ENCODE measurements at regions not wholly inside any gene's neighbourhood (a gene's known extent, or its start where the extent isn't known, plus 50 kb on each side); places are given as distances from the start of the nearest gene placed in this dataset.

GRCh38 chr3:104832530-104832929 lies 534.2 kb upstream of the ALCAM start:
- POLR2A ChIA-PET: no interaction called here
- Mint-ChIP-seq H3K4me1 (no peaks in the 10 kb centered on the region), H3K9me3 (no peaks in the 10 kb centered on the region), H3K27me3 (no peaks in the 10 kb centered on the region), H3K36me3 (no peaks in the 10 kb centered on the region), H3K4me3 (no peak overlapping the region), H3K27ac (no peak overlapping the region)
- DNase-seq: no peak
- no peak for ATAC-seq (ENCODE audit: low read depth)

- POLR2A ChIA-PET: no interaction called here
- Mint-ChIP-seq H3K4me1 (no peaks in the 10 kb centered on the region), H3K36me3 (no peaks in the 10 kb centered on the region), H3K27me3 (no peaks in the 10 kb centered on the region), H3K9me3 (no peaks in the 10 kb centered on the region), H3K27ac (no peak overlapping the region), H3K4me3 (no peak overlapping the region)
- DNase-seq (no peak), ATAC-seq (ENCODE audit: low read depth) (no peak)
These were observed 531.3 kb upstream of the ALCAM start for GRCh38 chr3:104835376-104835775.

GRCh38 chr3:104846270-104846669 lies 520.4 kb upstream of the ALCAM start:
- H3K4me1 Mint-ChIP-seq: no peaks in the 10 kb centered on the region

GRCh38 chr3:104849070-104849469 lies 517.6 kb upstream of the ALCAM start:
- POLR2A ChIA-PET: no interaction called here
- Mint-ChIP-seq H3K4me3 (no peak overlapping the region), H3K36me3 (no peaks in the 10 kb centered on the region), H3K4me1 (no peaks in the 10 kb centered on the region), H3K27ac (no peak overlapping the region), H3K9me3 (no peaks in the 10 kb centered on the region), H3K27me3 (no peaks in the 10 kb centered on the region)
- ATAC-seq (ENCODE audit: low read depth): no peak
- DNase-seq: no peak

More at GRCh38 chr3:104846270-104846669, 520.4 kb upstream of the ALCAM start:
- Mint-ChIP-seq H3K4me3 (no peak overlapping the region), H3K36me3 (no peaks in the 10 kb centered on the region), H3K27ac (no peak overlapping the region), H3K9me3 (no peaks in the 10 kb centered on the region), H3K27me3 (no peaks in the 10 kb centered on the region)
- ATAC-seq (ENCODE audit: low read depth) (no peak), DNase-seq (no peak)
- POLR2A ChIA-PET: no interaction called here

GRCh38 chr3:104854468-104854867 lies 512.2 kb upstream of the ALCAM start:
- Mint-ChIP-seq H3K4me3 (no peak overlapping the region), H3K27me3 (no peaks in the 10 kb centered on the region), H3K27ac (no peak overlapping the region), H3K36me3 (no peaks in the 10 kb centered on the region), H3K4me1 (no peaks in the 10 kb centered on the region), H3K9me3 (no peaks in the 10 kb centered on the region)
- ATAC-seq (ENCODE audit: low read depth) (no peak), DNase-seq (no peak)
- POLR2A ChIA-PET: no interaction called here

- no peaks in the 10 kb centered on the region for H3K27me3 Mint-ChIP-seq
These were observed 511.0 kb upstream of the ALCAM start for GRCh38 chr3:104855702-104856101.

GRCh38 chr3:104856741-104857140 lies 510.0 kb upstream of the ALCAM start:
- Mint-ChIP-seq H3K27ac (no peak overlapping the region), H3K9me3 (no peaks in the 10 kb centered on the region), H3K4me1 (no peaks in the 10 kb centered on the region), H3K27me3 (no peaks in the 10 kb centered on the region), H3K36me3 (no peaks in the 10 kb centered on the region), H3K4me3 (no peak overlapping the region)
- POLR2A ChIA-PET: no interaction called here
- no peak for DNase-seq
- ATAC-seq (ENCODE audit: low read depth): no peak

More at GRCh38 chr3:104855702-104856101, 511.0 kb upstream of the ALCAM start:
- ATAC-seq (ENCODE audit: low read depth) (no peak), DNase-seq (no peak)
- no peak overlapping the region for H3K27ac Mint-ChIP-seq
- H3K36me3 Mint-ChIP-seq: no peaks in the 10 kb centered on the region
- POLR2A ChIA-PET: no interaction called here
- H3K9me3 Mint-ChIP-seq: no peaks in the 10 kb centered on the region
- no peaks in the 10 kb centered on the region for H3K4me1 Mint-ChIP-seq
- H3K4me3 Mint-ChIP-seq: no peak overlapping the region

GRCh38 chr3:104868291-104868690 lies 498.4 kb upstream of the ALCAM start:
- no peak overlapping the region for H3K4me3 Mint-ChIP-seq
- DNase-seq (no peak), ATAC-seq (ENCODE audit: low read depth) (no peak)
- POLR2A ChIA-PET: no interaction called here
- H3K27ac Mint-ChIP-seq: no peak overlapping the region
- peaks cover 2% of the 10 kb centered on the region for H3K27me3 Mint-ChIP-seq
- no peaks in the 10 kb centered on the region for H3K36me3 Mint-ChIP-seq
- H3K9me3 Mint-ChIP-seq: no peaks in the 10 kb centered on the region
- H3K4me1 Mint-ChIP-seq: no peaks in the 10 kb centered on the region

GRCh38 chr3:104870276-104870675 lies 496.4 kb upstream of the ALCAM start:
- POLR2A ChIA-PET: no interaction called here
- no peak overlapping the region for H3K27ac Mint-ChIP-seq
- no peaks in the 10 kb centered on the region for H3K9me3 Mint-ChIP-seq
- ATAC-seq (ENCODE audit: low read depth): no peak
- no peak for DNase-seq
- no peaks in the 10 kb centered on the region for H3K27me3 Mint-ChIP-seq
- no peaks in the 10 kb centered on the region for H3K4me1 Mint-ChIP-seq
- no peak overlapping the region for H3K4me3 Mint-ChIP-seq
- H3K36me3 Mint-ChIP-seq: no peaks in the 10 kb centered on the region

- Mint-ChIP-seq H3K4me3 (no peak overlapping the region), H3K36me3 (no peaks in the 10 kb centered on the region), H3K4me1 (no peaks in the 10 kb centered on the region), H3K27me3 (no peaks in the 10 kb centered on the region), H3K27ac (no peak overlapping the region), H3K9me3 (no peaks in the 10 kb centered on the region)
- POLR2A ChIA-PET: no interaction called here
- DNase-seq: no peak
- ATAC-seq (ENCODE audit: low read depth): no peak
These were observed 493.4 kb upstream of the ALCAM start for GRCh38 chr3:104873331-104873730.

GRCh38 chr3:104878395-104878794 lies 488.3 kb upstream of the ALCAM start:
- Mint-ChIP-seq H3K4me3 (no peak overlapping the region), H3K27me3 (no peaks in the 10 kb centered on the region), H3K4me1 (no peaks in the 10 kb centered on the region), H3K36me3 (no peaks in the 10 kb centered on the region), H3K9me3 (no peaks in the 10 kb centered on the region), H3K27ac (no peak overlapping the region)
- ATAC-seq (ENCODE audit: low read depth): no peak
- DNase-seq: no peak
- POLR2A ChIA-PET: no interaction called here

GRCh38 chr3:104879919-104880318 lies 486.8 kb upstream of the ALCAM start:
- H3K4me3 Mint-ChIP-seq: no peak overlapping the region
- DNase-seq: no peak
- POLR2A ChIA-PET: no interaction called here
- no peaks in the 10 kb centered on the region for H3K36me3 Mint-ChIP-seq
- no peaks in the 10 kb centered on the region for H3K9me3 Mint-ChIP-seq
- no peaks in the 10 kb centered on the region for H3K27me3 Mint-ChIP-seq
- H3K27ac Mint-ChIP-seq: no peak overlapping the region
- H3K4me1 Mint-ChIP-seq: no peaks in the 10 kb centered on the region
- no peak for ATAC-seq (ENCODE audit: low read depth)

GRCh38 chr3:104885214-104885814 lies 481.4 kb upstream of the ALCAM start:
- H3K36me3 Mint-ChIP-seq: no peaks in the 10 kb centered on the region
- no peaks in the 10 kb centered on the region for H3K27me3 Mint-ChIP-seq
- DNase-seq (no peak), ATAC-seq (ENCODE audit: low read depth) (no peak)
- no peaks in the 10 kb centered on the region for H3K4me1 Mint-ChIP-seq
- H3K27ac Mint-ChIP-seq: no peak overlapping the region
- H3K4me3 Mint-ChIP-seq: no peak overlapping the region
- POLR2A ChIA-PET: no interaction called here
- H3K9me3 Mint-ChIP-seq: no peaks in the 10 kb centered on the region

- ATAC-seq (ENCODE audit: low read depth): no peak
- H3K27ac Mint-ChIP-seq: no peak overlapping the region
- POLR2A ChIA-PET: no interaction called here
- no peaks in the 10 kb centered on the region for H3K36me3 Mint-ChIP-seq
- H3K4me1 Mint-ChIP-seq: no peaks in the 10 kb centered on the region
- DNase-seq: no peak
- H3K27me3 Mint-ChIP-seq: no peaks in the 10 kb centered on the region
- no peaks in the 10 kb centered on the region for H3K9me3 Mint-ChIP-seq
- H3K4me3 Mint-ChIP-seq: no peak overlapping the region
These were observed 480.3 kb upstream of the ALCAM start for GRCh38 chr3:104886220-104886995.

Data from activated naive CD8-positive, alpha-beta T cell treated with anti-CD3 and anti-CD28 coated beads, Interleukin-2, amount 10 ng/mL, durations not matched to agents 7 days and 5 days (primary cell).